ENCODE measurements at regions not wholly inside any gene's neighbourhood (a gene's known extent, or its start where the extent isn't known, plus 50 kb on each side); places are given as distances from the start of the nearest gene placed in this dataset.
A peak's percentile ranks its signal among the peaks of the same experiment; 100 is the strongest.
"Not testable (repeated sequence)": the region's sequence is repeated elsewhere in the genome, so short reads cannot be mapped to it uniquely, and the experiment has no call there.

DNA sequence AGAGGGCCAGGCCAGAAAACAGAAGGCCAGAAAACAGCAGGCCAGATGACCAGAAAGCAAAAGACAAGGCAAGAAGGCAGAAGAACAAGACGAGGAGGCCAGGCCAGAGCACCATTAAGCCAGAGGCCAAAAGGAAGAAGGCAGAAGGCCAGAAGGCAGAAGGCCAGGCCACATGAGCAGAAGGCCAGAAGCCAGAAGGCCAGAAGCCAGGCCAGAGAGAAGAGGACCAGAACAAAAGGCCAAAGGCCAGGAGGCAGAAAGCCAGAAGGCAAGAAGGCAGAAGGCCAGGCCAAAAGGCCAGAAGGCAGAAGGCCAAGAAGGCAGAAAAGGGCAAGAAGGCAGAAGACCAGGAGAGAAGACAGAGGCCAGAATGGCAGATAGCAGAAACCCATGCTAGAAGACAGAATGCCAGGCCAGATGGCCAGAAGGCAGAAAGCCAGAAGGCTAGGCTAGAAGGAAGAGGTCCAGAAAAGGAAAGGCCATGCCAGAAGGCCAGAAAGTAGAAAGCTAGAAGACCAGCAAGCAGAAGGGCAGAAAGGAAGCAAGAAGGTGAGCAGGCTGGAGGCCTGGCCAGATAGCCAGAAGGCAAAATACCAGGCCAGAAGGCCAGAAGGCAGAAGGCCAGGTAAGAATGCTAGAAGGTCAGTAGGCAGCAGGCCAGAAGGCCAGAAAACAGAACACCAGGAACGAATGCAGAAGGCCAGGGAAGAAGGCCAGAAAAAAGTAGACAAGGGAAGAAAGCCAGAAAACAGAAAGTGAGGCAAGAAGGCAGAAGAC lies 187.6 kb downstream of the TUBA3C start:
- no peak for DNase-seq (ENCODE audit: low spot score)

DNA sequence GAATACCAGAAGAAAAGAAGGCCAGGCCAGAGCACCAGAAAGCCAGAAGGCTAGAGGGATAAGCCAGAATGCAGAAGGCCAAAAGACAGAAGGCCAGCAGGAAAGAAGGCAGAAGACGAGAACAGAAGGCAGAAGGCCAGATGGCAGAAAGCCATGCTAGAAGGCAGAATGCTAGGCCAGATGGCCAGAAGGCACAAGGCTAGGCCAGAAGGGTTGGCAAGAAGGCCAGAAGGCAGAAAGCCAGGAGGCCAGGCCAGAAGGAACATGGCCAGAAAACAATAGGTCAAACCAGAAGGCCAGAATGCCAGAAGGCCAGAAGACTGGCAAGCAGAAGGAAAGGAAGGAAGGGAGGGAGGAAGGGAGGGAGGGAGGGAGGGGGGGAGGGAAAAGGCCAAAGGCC lies 188.8 kb downstream of the TUBA3C start:
- DNase-seq (ENCODE audit: low spot score): no peak

DNA sequence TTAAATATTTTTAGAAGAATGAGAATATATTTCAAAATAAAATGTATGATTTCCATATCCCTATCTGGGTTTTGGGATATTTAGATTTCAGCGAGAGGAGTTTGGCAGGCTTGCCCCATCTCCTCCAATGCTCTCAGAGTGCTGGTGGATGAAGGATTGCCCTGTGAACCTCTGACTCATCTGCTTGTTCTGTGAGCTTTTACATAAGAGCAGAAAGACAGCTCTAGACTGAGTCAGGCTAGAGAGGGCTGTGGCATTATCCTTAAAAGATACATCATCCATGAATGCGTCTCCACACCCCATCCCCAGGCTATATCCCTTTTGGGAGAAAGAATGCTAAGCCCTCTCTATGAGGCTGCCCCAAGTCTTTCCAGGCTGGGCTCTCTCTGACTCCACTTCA lies 190.6 kb downstream of the TUBA3C start:
- no peak for DNase-seq (ENCODE audit: low spot score)

DNA sequence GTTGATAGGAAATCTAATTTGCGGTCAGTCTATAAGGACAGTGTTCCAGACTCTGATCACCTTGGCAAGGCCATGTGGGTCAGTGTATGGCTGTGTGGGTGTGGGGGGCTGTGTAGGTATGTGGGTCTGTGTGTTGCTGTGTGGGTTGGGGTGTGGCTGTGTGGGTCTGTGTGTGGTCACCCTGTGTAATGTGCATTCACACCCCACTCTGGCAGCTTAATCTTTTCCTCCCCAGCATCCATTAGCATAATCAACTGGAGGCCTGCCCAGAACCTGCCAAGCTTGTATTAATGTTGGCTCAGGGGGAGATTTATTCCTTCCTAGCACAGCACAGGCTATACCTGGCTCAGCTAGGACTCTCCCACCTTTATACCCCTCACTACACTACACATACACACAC lies 203.2 kb downstream of the TUBA3C start:
- no peak for DNase-seq (ENCODE audit: low spot score)

DNA sequence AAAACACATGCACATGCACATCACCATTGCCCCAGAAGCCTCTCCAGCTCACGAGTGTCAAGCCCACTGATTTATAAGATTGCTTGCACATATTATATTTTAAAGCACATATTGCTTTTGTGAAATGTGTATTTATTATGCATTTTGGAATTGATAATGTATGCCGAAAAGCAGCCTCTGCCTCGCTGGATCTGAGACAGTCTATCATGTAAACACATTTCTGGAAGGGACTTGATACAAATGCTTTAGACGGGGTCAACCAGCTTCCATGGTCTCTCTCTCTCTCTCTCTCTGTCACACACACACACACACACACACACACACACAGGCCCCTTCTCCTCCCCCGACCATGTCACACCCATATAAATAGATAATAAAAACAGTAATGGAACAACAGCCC lies 203.8 kb downstream of the TUBA3C start:
- DNase-seq (ENCODE audit: low spot score): no peak

DNA sequence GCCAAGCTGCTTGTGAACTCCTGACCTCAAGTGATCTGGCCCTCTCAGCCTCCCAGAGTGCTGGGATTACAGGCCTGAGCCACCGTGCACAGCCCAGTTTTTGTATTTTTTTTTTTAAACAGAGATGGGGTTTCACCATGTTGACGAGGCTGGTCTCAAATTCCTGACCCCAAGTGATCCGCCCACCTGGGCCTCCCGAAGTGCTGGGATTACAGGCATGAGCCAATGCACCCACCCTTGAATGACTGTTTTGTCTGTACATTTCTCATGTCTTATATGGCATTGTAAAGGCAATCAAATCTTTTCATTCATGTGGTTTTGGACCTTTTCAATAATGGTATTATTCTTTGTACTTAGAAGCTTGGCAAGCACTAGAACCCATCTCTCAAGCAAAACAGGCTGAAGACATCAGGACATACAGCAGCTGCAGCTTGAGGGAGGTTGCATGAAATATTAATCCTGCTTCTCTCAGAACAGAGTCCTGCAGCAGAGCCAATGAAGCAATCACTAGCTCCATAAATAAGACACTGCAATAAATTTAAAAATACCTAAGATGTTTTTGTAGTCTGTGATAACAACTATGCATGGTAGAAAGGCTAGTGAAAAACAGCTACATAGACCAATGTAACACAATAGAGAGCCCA lies 209.9 kb downstream of the TUBA3C start:
- no peak for DNase-seq (ENCODE audit: low spot score)

DNA sequence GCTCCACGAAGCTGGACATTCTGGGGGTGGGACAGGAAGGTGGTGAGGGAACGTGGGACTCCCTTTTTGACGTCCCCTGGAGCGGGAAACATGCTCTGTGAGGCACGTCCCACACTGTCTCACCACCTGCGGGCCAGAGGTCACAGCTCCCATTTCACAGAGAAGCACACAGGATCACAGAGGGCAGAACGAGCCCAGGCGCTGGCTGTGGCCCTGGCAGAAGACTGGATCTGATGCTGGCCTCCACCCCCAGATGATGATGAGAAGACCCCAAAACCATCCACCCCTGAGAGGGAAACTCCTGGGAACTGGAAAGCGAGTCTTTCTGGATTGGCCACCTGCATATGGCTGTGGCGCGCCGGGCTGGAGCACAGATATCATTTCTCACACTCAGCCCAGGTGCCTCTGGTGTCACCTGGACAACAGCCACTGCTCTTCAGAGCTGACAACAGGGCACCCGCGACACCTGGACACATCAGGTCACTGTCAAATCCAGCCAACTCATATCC lies 216.2 kb downstream of the TUBA3C start:
- DNase-seq (ENCODE audit: low spot score): no peak

DNA sequence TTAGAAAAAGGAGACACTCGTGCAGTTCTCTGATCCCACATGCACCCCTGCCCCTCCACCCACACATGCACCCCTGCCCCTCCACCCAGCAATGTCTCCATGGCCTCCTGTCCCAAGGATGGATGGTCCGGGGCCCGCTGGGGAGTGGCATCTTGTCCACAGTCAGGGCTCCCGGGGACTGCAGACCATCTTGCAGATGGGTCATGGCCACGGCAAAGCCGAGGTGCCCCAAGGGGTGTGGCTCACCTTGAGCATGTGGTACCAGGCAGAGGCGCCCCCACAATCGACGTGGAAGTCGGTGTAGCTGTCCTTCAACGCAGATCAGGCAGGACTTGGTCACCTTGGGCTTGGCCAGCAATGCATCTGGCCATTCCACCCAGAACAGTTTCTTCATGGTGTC lies 216.7 kb downstream of the TUBA3C start:
- DNase-seq (ENCODE audit: low spot score): no peak

DNA sequence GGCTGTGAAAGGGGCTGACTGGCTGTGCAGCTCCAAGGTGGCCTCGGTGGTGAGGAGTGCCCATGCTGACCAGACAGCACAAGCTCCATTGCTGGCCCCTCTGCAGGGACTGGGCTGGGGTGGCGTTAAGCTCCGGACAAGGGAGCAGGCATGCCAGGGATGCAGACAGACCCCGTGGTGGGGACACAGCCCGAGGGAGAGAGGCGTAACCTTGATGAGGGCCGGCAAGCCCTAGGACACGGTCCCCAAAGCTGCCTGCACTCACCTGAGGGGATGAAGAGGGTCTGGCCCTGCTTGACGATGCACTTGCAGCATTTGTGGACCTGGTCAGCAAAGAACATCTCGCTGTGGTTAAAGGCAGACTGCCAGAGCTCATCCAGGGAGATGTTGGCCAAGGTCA lies 217.9 kb downstream of the TUBA3C start:
- not testable (repeated sequence) for DNase-seq (ENCODE audit: low spot score)

DNA sequence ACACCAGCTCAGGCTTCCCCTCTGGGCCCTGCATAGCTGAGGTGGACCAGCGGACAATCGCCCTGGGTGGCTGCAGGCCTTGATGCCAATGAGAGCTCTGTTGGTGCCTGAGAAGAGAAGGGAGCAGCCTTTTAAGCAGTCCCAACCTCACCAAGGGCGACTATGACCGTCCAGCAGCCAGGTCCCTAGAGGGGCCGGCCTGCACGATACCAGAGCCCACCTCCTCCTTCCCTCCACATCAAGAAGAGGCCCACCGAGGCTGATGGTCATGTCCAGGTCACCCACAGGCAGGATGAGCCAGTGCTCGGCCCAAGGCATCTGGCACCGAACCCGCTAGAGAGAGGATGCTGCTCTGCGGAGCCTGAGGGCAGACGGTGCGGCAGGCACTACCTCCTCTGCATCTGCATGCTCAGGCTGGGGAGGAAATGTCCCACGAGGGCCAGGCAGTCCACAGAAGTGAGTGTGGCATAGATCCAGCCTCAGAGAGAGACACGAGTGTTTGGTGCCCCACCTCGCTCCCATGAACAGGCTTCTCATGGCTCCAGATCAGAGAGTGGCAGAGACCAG lies 219.4 kb downstream of the TUBA3C start:
- no peak for DNase-seq (ENCODE audit: low spot score)

DNA sequence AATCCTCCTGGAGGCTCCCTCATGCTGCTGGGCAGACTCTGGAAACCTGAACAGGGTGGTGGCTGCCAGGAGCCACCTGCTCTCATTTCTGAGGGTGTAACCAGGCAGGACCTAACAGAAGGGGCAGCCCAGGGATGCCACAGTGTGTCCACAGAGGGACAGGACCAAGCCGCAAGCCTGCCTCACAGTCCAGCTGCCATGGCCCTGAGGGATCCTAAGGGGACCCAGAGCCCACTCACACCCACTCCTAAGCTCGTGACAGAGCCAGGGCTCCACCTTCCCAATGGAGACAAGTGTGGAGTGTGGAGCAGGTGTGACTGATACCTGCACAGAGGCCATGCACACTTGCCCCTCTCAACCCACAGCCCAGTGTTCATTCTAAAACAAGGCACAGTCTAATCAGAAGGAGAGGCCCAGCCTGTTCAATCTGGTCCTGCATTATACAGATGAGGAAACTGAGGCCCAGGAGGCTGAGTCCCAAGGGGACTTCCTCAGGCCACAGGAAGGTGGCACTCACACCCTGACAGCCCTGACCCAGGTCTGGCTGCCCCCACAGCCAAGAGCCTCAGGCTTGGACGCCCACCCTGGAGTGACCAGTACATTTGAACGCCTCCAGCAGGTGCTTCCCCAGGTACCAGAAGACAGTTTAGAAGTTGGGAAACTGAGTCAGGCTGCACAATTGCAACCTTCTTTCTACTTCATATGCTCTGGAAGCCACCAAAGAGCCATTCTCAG lies 220.1 kb downstream of the TUBA3C start:
- no peak for DNase-seq (ENCODE audit: low spot score)

DNA sequence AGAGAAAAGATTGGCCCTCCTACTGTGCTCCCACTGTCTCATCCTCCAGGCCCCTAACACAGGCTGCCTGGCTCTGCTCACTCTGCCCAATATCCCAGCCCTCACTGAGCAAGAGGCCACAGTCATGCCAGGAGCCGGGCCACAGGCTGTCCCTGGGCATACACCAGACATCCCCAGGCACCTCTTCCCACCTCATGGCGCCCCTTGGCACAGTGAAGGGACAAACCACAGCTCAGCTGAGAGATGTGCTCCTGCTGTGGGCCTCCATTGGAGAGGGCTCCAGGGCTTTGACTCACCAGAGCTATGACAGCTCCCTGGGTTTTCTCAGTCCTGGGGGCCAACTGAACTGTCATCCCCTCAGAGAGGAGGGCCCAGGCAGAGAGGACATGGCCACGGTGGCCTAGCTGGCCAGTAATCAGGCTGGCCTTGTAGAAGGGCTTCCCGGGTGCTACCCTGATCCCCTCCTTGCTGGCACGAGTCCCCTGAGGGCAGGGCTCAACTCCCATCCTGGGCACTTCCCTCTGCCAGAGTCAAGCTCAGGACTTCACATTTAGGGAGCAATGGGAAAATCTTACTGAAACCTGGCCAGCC lies 220.9 kb downstream of the TUBA3C start:
- DNase-seq (ENCODE audit: low spot score): no peak

DNA sequence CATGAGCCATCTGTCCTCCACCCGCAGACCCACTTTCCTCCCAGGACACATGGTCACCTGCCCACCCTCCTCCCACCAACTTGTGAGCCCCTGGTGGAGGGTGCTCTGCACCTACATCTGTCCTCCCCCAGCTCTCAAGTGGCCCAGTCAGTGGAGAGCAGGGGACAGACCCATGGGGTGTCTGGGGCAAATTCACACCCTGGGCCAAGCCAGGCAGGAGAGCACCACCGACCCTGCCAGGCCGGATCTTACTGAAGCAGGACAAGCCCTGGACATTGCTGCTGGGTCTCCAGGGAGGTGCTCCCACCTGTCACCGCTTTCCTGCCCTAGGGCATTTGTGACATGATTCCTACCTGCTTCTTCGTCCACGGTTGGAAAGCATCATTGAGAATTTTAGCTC lies 221.6 kb downstream of the TUBA3C start:
- DNase-seq (ENCODE audit: low spot score): no peak

DNA sequence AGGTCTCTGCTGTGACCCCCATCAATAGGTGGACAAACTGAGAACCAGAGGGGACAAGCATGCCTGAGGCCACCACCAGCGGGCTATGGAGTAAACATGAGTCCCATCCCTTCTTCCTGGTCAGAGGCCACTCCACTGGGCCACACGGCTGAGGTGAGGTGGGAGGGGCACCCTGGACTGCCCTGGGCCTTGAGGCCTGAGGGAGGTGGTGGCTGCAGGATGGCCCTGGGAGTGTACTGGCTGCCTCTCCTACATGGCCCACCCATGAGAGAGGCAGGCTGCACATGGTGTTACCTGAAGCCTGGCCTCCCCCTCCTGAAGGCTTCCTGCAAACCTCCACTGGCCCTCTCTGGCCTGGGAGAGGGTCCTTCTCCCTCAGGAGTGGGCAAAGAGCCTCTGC lies 222.4 kb downstream of the TUBA3C start:
- DNase-seq (ENCODE audit: low spot score): no peak

DNA sequence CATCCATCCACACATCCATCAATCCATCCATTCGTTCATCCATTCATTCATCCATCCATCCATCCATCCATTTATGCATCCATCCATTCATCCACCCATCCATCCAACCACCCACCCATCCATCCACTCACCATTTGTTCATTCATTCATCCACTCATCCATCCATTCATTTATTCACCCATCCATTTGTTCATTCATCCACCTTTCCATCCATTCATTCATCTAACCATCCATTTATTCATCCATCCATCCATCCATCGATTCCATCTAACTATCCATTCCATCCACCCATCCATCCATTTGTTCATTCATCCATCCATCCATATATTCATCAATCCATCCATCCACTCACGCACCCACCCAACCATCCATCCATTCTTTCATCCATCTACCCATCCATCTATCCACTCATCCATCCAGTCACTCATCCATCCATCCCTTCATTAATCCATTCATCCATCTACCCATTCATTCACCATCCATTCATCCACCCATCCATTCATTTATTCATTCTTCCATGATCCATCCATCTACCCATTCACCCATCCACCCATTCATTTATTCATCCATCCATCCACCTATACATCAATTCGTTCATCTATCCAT lies 225.0 kb downstream of the TUBA3C start:
- DNase-seq (ENCODE audit: low spot score): no peak

DNA sequence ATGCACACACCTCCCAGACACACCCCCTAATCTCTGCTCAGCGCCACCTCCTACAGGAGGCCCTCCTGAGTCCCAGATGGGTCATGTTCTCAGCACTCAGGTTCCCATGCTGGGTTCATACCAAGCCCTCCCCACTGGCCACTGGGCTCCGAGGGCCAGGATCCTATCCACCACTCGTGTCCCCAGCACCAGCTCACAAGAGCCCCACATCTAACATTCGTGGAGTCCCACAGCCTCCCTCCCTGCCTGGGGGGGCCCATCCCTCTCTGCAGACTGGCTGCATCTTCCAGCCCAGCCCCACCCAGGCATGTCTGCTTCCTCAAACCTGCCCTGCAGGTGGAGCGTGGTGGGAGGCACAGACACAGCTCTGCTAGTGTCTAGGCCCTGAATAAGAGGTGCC lies 227.4 kb downstream of the TUBA3C start:
- no peak for DNase-seq (ENCODE audit: low spot score)

DNA sequence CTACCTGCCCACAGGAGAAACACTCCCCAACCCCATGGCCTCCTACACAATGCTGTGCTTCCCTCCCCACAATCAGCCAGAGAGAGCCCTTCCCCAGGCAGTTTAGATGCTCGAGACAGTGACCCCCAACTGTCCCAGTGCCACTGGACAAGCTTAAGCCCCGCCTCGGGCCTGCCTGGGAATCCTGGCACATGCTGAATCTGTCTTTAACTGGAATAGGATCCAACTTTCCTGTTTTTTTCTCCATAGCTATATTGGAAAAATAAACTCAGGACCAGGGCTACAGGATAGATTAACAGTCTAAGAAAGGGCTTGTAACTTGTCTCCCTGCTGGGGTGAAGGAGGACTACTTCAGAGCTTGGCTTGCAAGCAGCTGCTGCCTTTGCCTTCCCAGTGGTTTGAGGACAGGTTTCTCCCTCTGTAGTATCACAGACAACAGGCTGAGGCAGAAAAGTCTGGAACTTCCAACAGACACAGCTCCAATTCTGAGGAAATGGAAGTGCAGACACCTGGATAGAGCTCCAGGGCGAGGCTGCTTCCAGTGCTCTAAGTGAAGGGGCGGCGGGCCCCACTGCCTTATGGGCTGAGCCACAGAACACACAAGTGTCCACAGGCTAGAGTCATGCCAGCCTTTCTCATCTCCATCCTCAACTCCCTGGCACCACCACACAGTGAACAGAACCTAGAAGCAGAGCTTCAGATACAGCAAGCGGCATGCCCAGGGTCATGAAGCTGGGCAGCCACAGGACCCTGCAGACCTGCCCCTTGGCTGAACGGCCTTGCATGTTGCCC lies 228.3 kb downstream of the TUBA3C start:
- no peak for DNase-seq (ENCODE audit: low spot score)

DNA sequence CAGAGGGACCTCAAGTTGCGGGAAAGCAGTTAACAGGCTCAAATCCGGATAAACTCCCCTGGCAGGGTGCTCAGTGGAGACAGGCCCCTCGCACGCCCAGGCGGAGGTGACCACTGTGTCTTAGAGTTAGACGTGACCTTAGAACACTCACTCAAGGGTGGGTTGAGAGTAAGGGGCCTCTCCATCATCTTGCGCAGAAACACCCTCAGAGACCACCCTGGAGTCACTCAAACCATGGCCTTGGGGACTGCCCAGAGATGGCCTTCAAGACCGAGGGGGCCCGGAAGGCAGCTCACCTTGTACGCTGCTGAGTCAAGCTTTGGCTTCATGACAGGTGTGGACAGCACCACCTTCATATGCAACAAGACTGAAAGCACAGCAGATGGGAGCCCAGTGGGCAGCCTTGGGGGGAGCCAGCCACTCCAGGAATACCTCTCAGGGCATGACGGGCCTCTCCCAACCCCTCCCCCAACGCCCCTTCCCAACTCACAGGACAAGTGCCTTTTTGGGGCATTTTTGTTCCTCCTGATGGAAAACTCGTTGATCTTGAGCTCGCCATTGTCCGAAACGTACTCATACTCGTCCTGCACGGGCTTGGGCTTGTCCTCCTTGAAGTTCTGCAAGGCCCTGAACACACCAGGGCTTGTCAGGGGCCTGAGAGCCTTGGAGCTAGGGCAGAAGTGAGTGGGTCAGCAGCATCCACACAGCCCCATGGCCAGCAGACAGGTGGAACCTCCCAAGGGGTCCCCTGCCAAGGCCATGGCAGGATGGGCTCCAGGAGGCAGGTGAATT lies 229.2 kb downstream of the TUBA3C start:
- DNase-seq (ENCODE audit: low spot score): peak; percentile 8

DNA sequence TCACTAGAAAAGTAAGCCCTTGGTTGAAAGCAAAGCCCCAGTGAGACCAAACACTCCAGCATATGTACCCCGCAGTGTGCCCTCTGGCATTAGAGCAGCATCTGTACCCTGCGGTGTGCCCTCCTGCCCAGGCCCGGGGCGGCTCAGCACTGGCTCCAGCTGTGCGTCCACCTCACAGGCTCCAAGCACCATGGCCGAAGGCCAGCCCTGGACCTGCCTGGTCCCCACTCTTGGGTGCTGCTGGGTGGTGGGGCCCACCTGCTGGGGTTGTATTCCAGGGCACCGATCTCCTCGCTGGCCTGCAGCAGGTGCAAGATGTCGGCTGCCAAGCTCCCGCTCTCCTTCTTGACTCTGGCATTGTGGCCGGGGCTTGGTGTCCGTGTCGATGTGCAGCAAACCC lies 230.2 kb downstream of the TUBA3C start:
- DNase-seq (ENCODE audit: low spot score): peak; percentile 6

DNA sequence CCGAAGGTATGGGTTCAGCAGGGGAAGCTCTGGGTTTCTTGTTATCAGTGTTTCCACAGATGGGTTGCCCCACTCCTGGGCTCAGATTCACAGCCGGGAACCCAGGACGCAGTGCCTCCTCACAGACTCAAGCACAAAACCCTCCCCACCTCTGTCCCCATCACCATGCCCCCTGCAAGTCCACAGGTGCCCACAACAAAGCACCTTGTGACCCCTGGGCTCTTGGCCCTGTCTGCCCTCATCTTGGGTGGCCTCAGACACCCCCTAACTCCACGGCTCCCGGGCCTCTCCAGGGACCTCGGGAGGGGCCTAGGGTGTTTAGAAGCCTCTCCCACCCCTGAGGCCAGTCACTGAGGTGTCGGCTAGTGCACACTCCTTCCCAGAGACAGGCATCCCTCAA lies 231.7 kb downstream of the TUBA3C start:
- DNase-seq (ENCODE audit: low spot score): no peak

DNA sequence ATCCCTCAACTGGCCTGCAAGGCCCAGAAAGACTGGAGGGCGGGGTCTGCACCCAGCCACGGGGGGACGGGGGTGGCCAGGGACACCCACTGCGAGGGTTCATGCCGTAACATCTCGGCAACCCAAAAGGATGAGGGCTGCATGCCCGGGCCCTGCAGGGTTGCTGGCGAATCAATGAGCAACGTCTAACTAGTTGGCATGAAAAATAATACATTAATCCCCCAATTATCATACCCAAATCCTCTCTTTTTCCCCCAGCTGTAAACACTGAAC lies 232.2 kb downstream of the TUBA3C start:
- DNase-seq (ENCODE audit: low spot score): peak; percentile 9

Data from D341Med (cell line).